Stimulated activated CD8-positive, alpha-beta memory T cell treated with anti-CD3 and anti-CD28 coated beads, Interleukin-7, amount 100 ng/mL, for 48 hours (primary cell): ENCODE measurements at regions not wholly inside any gene's neighbourhood (a gene's known extent, or its start where the extent isn't known, plus 50 kb on each side); places are given as distances from the start of the nearest gene placed in this dataset.
A peak's percentile ranks its signal among the peaks of the same experiment; 100 is the strongest.
"Not testable (repeated sequence)": the region's sequence is repeated elsewhere in the genome, so short reads cannot be mapped to it uniquely, and the experiment has no call there.

ENCODE experiments used
- DNase-seq, 2 donors: peaks; one replicate each; pipeline ENCODE4 v3.0.0-alpha.2; 2020; ENCODE audit warnings: low read depth in 1 of 2; ENCODE audit errors: extremely low read depth in 1 of 2

- no peak for DNase-seq
Measured at GRCh38 chr9:738209-738915, 103.1 kb upstream of the DMRT1 start.

GRCh38 chr9:739362-739761 is 102.1 kb upstream of the DMRT1 start:
- DNase-seq: no peak

- DNase-seq: no peak
Measured at GRCh38 chr9:740221-740620, 101.3 kb upstream of the DMRT1 start.

- DNase-seq: no peak
Measured at GRCh38 chr9:742104-742503, 99.4 kb upstream of the DMRT1 start.

- DNase-seq: no peak
Measured at GRCh38 chr9:742914-743589, 98.4 kb upstream of the DMRT1 start.

GRCh38 chr9:744046-744712 is 97.3 kb upstream of the DMRT1 start:
- DNase-seq: no peak

- no peak for DNase-seq
Measured at GRCh38 chr9:744790-745484, 96.6 kb upstream of the DMRT1 start.

- DNase-seq: no peak
Measured at GRCh38 chr9:745761-746380, 95.6 kb upstream of the DMRT1 start.

GRCh38 chr9:746661-747434 is 94.6 kb upstream of the DMRT1 start:
- no peak for DNase-seq

- no peak for DNase-seq
Measured at GRCh38 chr9:747567-747966, 93.9 kb upstream of the DMRT1 start.

- no peak for DNase-seq
Measured at GRCh38 chr9:748861-749497, 92.5 kb upstream of the DMRT1 start.

GRCh38 chr9:749716-750115 is 91.8 kb upstream of the DMRT1 start:
- peak in 1 of 2 donors; percentile 11 for DNase-seq

- DNase-seq: no peak
Measured at GRCh38 chr9:750249-750967, 91.1 kb upstream of the DMRT1 start.

- no peak for DNase-seq
Measured at GRCh38 chr9:751137-752051, 90.1 kb upstream of the DMRT1 start.

GRCh38 chr9:752201-752600 is 89.3 kb upstream of the DMRT1 start:
- DNase-seq: no peak

- DNase-seq: no peak
Measured at GRCh38 chr9:752681-753200, 88.8 kb upstream of the DMRT1 start.

GRCh38 chr9:753734-754133 is 87.8 kb upstream of the DMRT1 start:
- not testable (repeated sequence) for DNase-seq
